PFSK-1 (cell line): ENCODE measurements at regions not wholly inside any gene's neighbourhood (a gene's known extent, or its start where the extent isn't known, plus 50 kb on each side); places are given as distances from the start of the nearest gene placed in this dataset.

Experiments
- FOXP2 ChIP-seq: optimal IDR thresholded peaks from 2 replicates; pipeline ENCODE3; 2011; ENCODE audit warnings: borderline replicate concordance, control low read depth, inconsistent platforms; ENCODE audit not compliant: insufficient read depth; ENCODE audit errors: extremely low read length, extremely low read depth
- POLR2AphosphoS5 ChIP-seq: IDR thresholded peaks from 2 replicates; pipeline ENCODE4 v1.6.1; 2012; ENCODE audit warnings: low read depth, mild to moderate bottlenecking, control low read depth, low read length, moderate library complexity
- SIN3A ChIP-seq: IDR thresholded peaks from 2 replicates; pipeline ENCODE4 v1.6.1; 2012; ENCODE audit warnings: mild to moderate bottlenecking, low read length, moderate library complexity, borderline replicate concordance; ENCODE audit not compliant: insufficient read depth
- TAF1 ChIP-seq: IDR thresholded peaks from 2 replicates; pipeline ENCODE4 v1.6.1; 2012; ENCODE audit warnings: low read length, control low read depth, borderline replicate concordance; ENCODE audit not compliant: insufficient read depth
- TF ChIP-seq, protein P1 (sequence below), 2 experiments: IDR thresholded peaks; 2 replicates each; pipeline versions ENCODE4 v1.6.1 to v1.8.0; 2011 to 2012; ENCODE audit warnings: low read depth in 2 of 2, low read length in 2 of 2, control low read depth in 1 of 2, inconsistent platforms in 1 of 2, mild to moderate bottlenecking in 1 of 2, moderate library complexity in 1 of 2; ENCODE audit not compliant: insufficient read depth in 1 of 2

- TF ChIP-seq POLR2AphosphoS5 (no peak), FOXP2 (no peak), SIN3A (no peak), TAF1 (no peak)
- TF ChIP-seq, protein P1, sequence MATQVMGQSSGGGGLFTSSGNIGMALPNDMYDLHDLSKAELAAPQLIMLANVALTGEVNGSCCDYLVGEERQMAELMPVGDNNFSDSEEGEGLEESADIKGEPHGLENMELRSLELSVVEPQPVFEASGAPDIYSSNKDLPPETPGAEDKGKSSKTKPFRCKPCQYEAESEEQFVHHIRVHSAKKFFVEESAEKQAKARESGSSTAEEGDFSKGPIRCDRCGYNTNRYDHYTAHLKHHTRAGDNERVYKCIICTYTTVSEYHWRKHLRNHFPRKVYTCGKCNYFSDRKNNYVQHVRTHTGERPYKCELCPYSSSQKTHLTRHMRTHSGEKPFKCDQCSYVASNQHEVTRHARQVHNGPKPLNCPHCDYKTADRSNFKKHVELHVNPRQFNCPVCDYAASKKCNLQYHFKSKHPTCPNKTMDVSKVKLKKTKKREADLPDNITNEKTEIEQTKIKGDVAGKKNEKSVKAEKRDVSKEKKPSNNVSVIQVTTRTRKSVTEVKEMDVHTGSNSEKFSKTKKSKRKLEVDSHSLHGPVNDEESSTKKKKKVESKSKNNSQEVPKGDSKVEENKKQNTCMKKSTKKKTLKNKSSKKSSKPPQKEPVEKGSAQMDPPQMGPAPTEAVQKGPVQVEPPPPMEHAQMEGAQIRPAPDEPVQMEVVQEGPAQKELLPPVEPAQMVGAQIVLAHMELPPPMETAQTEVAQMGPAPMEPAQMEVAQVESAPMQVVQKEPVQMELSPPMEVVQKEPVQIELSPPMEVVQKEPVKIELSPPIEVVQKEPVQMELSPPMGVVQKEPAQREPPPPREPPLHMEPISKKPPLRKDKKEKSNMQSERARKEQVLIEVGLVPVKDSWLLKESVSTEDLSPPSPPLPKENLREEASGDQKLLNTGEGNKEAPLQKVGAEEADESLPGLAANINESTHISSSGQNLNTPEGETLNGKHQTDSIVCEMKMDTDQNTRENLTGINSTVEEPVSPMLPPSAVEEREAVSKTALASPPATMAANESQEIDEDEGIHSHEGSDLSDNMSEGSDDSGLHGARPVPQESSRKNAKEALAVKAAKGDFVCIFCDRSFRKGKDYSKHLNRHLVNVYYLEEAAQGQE (IDR thresholded peaks at IDR 0.05; ENCODE audit: insufficient read depth in 1 of 2, low read depth in 2 of 2, low read length in 2 of 2) = no peak
Observed at GRCh38 chr13:91085127-91085526, 262.4 kb upstream of the MIR17HG start.

DNA sequence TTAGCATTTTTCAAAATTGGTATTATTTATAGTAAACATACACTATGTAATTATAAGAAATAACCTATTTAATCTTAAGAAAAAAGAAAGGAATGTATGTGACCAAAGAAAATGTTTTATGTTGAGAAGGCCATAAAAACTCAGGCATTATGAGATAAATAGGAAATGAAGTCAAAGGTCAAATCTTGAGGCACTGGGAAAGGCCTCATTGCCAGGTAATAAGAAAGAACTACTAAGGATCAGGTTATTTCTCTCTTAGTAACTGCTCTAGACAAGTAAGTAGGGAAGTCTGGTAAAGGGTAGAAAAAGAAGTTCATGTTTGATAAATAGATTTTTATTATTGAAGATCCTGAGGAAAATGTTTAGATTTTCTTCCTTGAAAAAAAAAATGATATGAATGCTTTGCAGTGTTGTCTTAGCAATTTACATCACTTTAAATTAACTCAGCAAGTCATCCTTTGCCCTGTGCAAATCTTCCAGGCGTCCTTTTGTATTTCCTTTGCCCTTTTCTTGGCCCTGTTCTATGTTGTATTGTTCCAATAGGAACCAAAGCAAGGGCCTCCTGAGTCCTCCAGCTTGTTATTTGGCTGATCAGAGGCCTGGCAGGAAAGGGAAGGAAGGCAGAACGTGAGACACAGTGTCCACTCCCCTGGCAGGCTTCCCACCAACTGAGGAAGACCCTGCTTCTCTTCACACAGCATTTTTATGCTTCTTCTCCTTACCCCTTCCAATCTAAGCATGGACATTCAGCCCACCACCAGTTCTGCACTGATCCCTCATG, 260.4 kb upstream of the MIR17HG start:
- TF ChIP-seq SIN3A = no peak
- no peak for TF ChIP-seq FOXP2
- no peak for TF ChIP-seq TAF1
- TF ChIP-seq, protein P1 (IDR thresholded peaks at IDR 0.05; ENCODE audit: insufficient read depth in 1 of 2, low read depth in 2 of 2, low read length in 2 of 2) = no peak
- TF ChIP-seq POLR2AphosphoS5 = no peak

- TF ChIP-seq, protein P1 (IDR thresholded peaks at IDR 0.05; ENCODE audit: insufficient read depth in 1 of 2, low read depth in 2 of 2, low read length in 2 of 2) = no peak
- TF ChIP-seq SIN3A = no peak
- TF ChIP-seq FOXP2 = no peak
- no peak for TF ChIP-seq POLR2AphosphoS5
- TF ChIP-seq TAF1 = no peak
Observed at GRCh38 chr13:91097269-91097668, 250.2 kb upstream of the MIR17HG start.

DNA sequence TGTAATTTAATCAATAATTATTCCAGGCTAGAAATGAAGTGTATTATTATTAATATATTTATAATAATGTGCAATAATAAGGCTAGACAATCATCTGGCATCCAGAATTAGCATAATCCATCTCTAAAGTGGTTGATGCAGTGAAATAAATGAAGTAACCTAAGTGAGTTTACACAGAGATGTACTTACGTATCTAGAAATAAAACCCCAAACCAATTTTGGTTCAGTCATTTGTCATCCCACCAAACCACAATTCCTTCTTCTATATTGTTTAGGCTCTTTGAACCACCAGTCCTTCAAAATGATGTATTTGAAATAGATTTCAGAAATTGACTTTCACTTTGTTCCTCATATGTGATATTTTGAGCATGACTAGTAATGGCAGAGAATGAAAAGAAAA, 247.6 kb upstream of the MIR17HG start:
- no peak for TF ChIP-seq TAF1
- TF ChIP-seq, protein P1 (IDR thresholded peaks at IDR 0.05; ENCODE audit: insufficient read depth in 1 of 2, low read depth in 2 of 2, low read length in 2 of 2) = no peak
- TF ChIP-seq POLR2AphosphoS5 = no peak
- TF ChIP-seq FOXP2 = no peak
- TF ChIP-seq SIN3A = no peak

DNA sequence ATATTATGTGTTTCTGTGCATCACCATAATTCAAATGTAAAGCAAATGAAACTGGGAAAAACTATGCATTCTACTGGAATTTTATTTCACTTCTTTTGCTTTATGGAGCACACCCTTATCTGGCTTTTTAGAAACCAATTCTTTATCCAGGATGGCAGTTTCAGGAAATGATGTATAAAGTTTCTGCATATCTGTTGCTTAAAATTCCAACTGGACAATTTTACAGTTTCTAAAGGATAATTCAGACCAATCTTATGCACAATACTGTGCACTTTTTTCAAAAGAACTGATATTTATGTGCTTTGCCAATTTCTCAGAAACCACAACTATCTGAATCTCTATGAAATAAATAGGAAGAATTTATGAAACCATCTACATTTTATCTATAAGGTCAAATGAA, 246.5 kb upstream of the MIR17HG start:
- TF ChIP-seq, protein P1 (IDR thresholded peaks at IDR 0.05; ENCODE audit: insufficient read depth in 1 of 2, low read depth in 2 of 2, low read length in 2 of 2) = no peak
- no peak for TF ChIP-seq SIN3A
- no peak for TF ChIP-seq TAF1
- no peak for TF ChIP-seq POLR2AphosphoS5
- TF ChIP-seq FOXP2 = no peak
